ENCODE measurements at regions not wholly inside any gene's neighbourhood (a gene's known extent, or its start where the extent isn't known, plus 50 kb on each side); places are given as distances from the start of the nearest gene placed in this dataset.

GRCh38 chr16:48053418-48053745 is 102.4 kb downstream of the ABCC12 start:
- H3K27ac Mint-ChIP-seq = no peak overlapping the region
- no peaks in the 10 kb centered on the region for H4K20me1 ChIP-seq (replicated peaks; ENCODE audit: insufficient read depth)
- no peaks in the 10 kb centered on the region for H3K79me2 ChIP-seq (replicated peaks; ENCODE audit: insufficient read depth)
- 0 out of 2 replicates have a peak, but pooled peaks cover 8% of the 10 kb centered on the region for H3K9me2 ChIP-seq (ENCODE audit: insufficient read depth)
- no peak overlapping the region for H3K4me3 ChIP-seq
- no peaks in the 10 kb centered on the region for H3K9me3 Mint-ChIP-seq
- H3K27ac ChIP-seq (ENCODE audit: low read depth) = no peak overlapping the region
- H3K4me3 Mint-ChIP-seq = no peak overlapping the region
- peaks cover 20% of the 10 kb centered on the region for H3K4me1 ChIP-seq (ENCODE audit: insufficient read depth)
- H3K27me3 Mint-ChIP-seq (ENCODE audit: insufficient read depth, low read depth, poor library complexity) = peaks cover 8% of the 10 kb centered on the region
- DNase-seq (ENCODE audit: low spot score) (peak; percentile 77), ATAC-seq (peak; percentile 81)
- no peaks in the 10 kb centered on the region for H3K27me3 ChIP-seq (ENCODE audit: insufficient read depth)
- no peaks in the 10 kb centered on the region for H3K36me3 Mint-ChIP-seq (ENCODE audit: low read depth)
- H3F3A ChIP-seq (replicated peaks; ENCODE audit: low read depth) = no peaks in the 10 kb centered on the region
- no peaks in the 10 kb centered on the region for H3K36me3 ChIP-seq (ENCODE audit: insufficient read depth)
- peaks cover 29% of the 10 kb centered on the region for H3K4me1 Mint-ChIP-seq
- TF ChIP-seq CTCF (conservative IDR thresholded peaks at IDR 0.05; ENCODE audit: low read depth in 2 of 2) (no peak), ZNF114 (CRISPR knock-in tag; IDR thresholded peaks at IDR 0.05) (no peak), ZNF462 (CRISPR knock-in tag; IDR thresholded peaks at IDR 0.05) (no peak), CREB1 (CRISPR knock-in tag; IDR thresholded peaks at IDR 0.05; ENCODE audit: low read depth) (no peak), POLR2AphosphoS5 (IDR thresholded peaks at IDR 0.05; ENCODE audit: low read depth) (no peak), EZH2phosphoT487 (IDR thresholded peaks at IDR 0.05; ENCODE audit: unreplicated experiment) (no peak), ZNF331 (CRISPR knock-in tag; IDR thresholded peaks at IDR 0.05; ENCODE audit: low read depth) (no peak), REST (IDR thresholded peaks at IDR 0.05; ENCODE audit: unreplicated experiment) (no peak), STAT1 (IDR thresholded peaks at IDR 0.05; ENCODE audit: unreplicated experiment) (no peak), EZH2 (IDR thresholded peaks at IDR 0.05; ENCODE audit: low read depth, unreplicated experiment) (no peak), NANOG (IDR thresholded peaks at IDR 0.05; ENCODE audit: borderline replicate concordance) (no peak), JUNB (IDR thresholded peaks at IDR 0.05; ENCODE audit: unreplicated experiment) (no peak)
- no peak overlapping the region; the same call in 1 of the 2 replicates for H2AFZ ChIP-seq
- H3K4me2 ChIP-seq = peak overlapping the region; percentile 28; the same call in 1 of the 2 replicates
